MG63 (cell line): ENCODE measurements at regions not wholly inside any gene's neighbourhood (a gene's known extent, or its start where the extent isn't known, plus 50 kb on each side); places are given as distances from the start of the nearest gene placed in this dataset.
A peak's percentile ranks its signal among the peaks of the same experiment; 100 is the strongest.

ENCODE experiments used
- DNase-seq: peaks from one replicate; pipeline ENCODE4 v3.0.0-alpha.2; 2020
- H3K27me3 ChIP-seq: fragments of 250-450 bp; sonication (Bioruptor Pico); 2 replicates; pipeline ENCODE4 v1.5.1; 2020; ENCODE audit warnings: mild to moderate bottlenecking, moderate library complexity
- H3K36me3 ChIP-seq: fragments of 250-450 bp; sonication (Bioruptor Pico); 2 replicates; pipeline ENCODE4 v1.5.1; 2020; ENCODE audit warnings: mild to moderate bottlenecking, moderate library complexity
- H3K4me3 ChIP-seq: fragments of 250-450 bp; sonication (Bioruptor Pico); 2 replicates; pipeline ENCODE4 v1.5.1; 2020; ENCODE audit warnings: mild to moderate bottlenecking, moderate library complexity
- H3K9me3 ChIP-seq: fragments of 250-450 bp; sonication (Bioruptor Pico); 2 replicates; pipeline ENCODE4 v1.5.1; 2020; ENCODE audit warnings: mild to moderate bottlenecking, moderate library complexity

DNA sequence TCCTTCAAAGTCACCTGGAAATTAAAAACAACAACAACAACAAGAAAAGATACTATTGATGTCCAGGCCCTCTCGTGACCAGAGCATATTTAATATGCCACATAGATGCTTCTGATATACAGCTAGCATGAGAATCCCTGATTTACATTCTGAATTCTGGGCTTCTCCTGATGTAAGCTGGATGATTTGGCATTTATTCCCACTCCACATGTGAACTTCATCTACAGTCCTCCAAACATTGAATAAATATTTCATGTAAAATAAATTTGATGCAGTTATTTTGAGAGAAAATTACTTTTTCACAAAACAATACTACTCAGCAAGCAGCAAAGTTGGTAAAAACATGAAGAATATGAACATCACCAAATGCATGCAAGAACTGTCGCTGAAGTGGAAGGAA, 453.2 kb upstream of the SETBP1 start:
- Histone ChIP-seq H3K36me3 (no peaks in the 10 kb centered on the region), H3K27me3 (no peaks in the 10 kb centered on the region), H3K4me3 (no peak overlapping the region), H3K9me3 (no peaks in the 10 kb centered on the region)
- DNase-seq: no peak

DNA sequence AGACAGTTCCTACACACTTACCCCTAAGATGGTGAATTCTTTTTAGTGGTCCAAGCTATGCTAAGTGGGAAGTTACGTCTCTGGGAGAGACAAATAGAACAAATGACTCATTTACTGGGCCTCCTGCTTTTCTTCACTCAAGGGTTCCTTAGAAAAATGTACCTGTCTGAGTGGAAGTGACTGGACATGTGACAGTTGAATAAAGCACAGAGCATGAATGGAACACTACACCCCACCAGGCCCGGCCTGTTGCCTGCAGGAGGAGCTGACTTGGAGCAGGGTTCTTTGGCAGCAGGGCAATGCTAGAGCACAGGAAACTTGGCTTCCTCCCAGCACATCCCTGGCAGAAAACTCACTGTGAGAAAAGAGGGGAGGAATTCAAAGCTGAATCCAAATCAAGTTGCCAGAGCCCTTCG, 451.0 kb upstream of the SETBP1 start:
- H3K9me3 ChIP-seq: no peaks in the 10 kb centered on the region
- no peaks in the 10 kb centered on the region for H3K36me3 ChIP-seq
- H3K4me3 ChIP-seq: no peak overlapping the region
- no peaks in the 10 kb centered on the region for H3K27me3 ChIP-seq
- peak; percentile 85 for DNase-seq

DNA sequence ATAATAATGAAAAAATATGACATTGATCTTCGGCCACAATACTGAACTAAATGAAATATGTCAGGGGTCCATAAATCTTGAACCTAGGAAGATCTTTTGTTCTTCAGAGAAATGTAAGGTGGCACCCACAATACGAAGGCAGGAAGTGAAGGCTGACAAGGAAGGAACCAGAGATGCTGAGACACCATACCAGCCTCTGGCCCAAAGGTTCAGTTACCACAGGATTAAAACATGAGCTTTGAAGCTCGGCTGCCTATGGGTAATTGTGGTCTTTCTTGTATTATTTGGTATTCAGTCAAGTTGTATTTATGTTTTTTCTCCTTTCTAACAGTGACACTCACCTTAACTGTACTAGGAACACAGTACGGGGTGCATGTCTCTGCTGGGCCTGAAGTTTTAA, 448.8 kb upstream of the SETBP1 start:
- H3K9me3 ChIP-seq: no peaks in the 10 kb centered on the region
- H3K27me3 ChIP-seq: no peaks in the 10 kb centered on the region
- no peak overlapping the region for H3K4me3 ChIP-seq
- H3K36me3 ChIP-seq: no peaks in the 10 kb centered on the region
- DNase-seq: no peak

DNA sequence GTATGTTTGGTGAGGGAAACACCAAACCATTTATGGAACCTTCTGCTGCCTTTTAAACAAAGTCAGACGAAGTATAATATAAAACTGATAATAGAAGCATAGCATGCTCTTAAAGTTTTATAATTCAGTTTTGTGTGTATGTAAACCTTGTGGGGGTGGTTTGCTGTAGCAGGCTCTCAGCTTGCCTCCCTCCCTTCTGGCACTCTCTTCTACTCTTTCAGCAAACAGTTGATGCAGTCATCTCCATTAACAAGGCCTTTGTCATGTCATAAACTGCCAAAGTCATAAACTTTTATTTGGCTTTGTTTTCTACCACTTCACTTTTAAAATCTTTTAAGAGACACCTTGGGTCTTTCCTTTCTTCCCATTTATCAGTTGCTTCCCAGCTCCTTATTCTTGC, 448.2 kb upstream of the SETBP1 start:
- Histone ChIP-seq H3K36me3 (no peaks in the 10 kb centered on the region), H3K4me3 (no peak overlapping the region), H3K9me3 (no peaks in the 10 kb centered on the region), H3K27me3 (no peaks in the 10 kb centered on the region)
- no peak for DNase-seq

DNA sequence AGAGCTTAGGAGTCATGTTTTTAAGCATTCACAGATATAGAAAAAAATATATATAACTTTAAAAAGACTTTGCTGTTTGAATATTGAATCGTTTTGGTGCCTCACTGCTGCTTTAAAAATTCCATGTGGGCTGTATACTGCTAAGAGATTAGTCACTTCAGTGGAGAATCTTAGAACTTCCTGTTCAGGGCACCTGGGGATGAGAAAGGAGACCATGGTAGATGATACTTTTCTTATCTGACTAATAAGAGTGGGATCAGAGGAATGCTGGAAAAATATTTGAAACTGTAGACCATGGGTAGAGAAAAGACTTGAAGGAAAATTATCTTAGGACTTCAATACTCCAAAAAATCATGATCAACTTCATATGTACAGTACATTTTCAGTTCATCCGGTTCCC, 442.2 kb upstream of the SETBP1 start:
- DNase-seq: no peak
- Histone ChIP-seq H3K27me3 (no peaks in the 10 kb centered on the region), H3K36me3 (no peaks in the 10 kb centered on the region), H3K4me3 (no peak overlapping the region), H3K9me3 (no peaks in the 10 kb centered on the region)

DNA sequence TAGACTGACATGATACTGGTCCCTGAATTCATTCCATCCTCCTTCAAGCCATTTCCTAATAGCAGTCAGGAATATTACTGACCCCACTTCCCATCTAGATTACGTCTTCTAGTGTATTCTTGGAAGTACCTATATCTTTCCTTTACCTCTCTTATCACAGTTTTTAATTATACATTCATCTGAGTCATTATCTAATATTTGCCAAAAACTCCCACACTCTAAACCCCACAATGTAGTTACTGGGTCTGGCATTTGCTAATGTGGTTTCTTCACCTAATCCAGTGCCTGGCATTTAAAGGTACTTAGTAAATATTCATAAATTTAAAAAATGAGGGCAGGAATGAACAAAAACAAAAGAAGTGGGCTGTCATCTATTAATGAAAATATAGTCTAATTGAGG, 441.8 kb upstream of the SETBP1 start:
- Histone ChIP-seq H3K4me3 (no peak overlapping the region), H3K36me3 (no peaks in the 10 kb centered on the region), H3K9me3 (no peaks in the 10 kb centered on the region), H3K27me3 (no peaks in the 10 kb centered on the region)
- no peak for DNase-seq

DNA sequence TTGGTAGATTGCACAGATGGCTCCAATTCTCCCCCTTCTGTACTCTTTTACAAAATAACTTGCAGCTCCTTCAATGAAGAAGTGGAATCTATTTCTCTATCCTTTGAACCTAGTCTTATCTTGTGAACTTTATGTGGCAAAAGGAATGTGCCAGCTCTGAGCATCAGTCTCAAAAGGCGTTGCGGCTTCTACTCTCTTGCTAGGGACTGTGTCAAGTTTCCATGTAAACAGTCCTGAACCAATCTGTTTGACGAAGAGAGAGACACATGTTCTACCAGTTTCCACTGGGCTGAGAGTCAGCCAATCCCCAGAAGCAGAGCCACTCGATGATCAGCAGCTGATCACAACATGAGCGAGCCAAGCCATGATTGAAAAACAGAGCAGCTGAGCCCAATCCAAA, 439.7 kb upstream of the SETBP1 start:
- no peak overlapping the region for H3K4me3 ChIP-seq
- H3K36me3 ChIP-seq: no peaks in the 10 kb centered on the region
- DNase-seq: no peak
- H3K27me3 ChIP-seq: no peaks in the 10 kb centered on the region
- H3K9me3 ChIP-seq: no peaks in the 10 kb centered on the region

DNA sequence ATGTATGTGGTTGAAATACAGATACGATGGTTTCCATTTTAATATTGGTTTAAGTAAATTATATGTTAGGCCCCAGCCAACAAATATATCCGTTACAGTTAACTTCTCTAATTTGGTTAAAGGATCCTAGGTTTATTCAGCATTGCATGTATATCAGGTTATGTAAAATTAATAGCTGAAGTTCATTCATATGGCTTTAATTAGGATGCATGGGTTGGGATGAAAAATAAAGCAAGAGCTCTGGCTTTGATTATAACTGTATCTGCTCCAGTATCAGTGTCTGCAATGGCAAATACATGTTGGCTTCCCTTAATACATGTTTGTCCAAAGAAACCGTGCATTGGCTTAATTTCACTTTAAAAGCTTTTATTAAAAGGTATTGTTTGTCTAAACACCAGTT, 435.7 kb upstream of the SETBP1 start:
- DNase-seq: no peak
- no peaks in the 10 kb centered on the region for H3K27me3 ChIP-seq
- no peaks in the 10 kb centered on the region for H3K36me3 ChIP-seq
- no peak overlapping the region for H3K4me3 ChIP-seq
- no peaks in the 10 kb centered on the region for H3K9me3 ChIP-seq

DNA sequence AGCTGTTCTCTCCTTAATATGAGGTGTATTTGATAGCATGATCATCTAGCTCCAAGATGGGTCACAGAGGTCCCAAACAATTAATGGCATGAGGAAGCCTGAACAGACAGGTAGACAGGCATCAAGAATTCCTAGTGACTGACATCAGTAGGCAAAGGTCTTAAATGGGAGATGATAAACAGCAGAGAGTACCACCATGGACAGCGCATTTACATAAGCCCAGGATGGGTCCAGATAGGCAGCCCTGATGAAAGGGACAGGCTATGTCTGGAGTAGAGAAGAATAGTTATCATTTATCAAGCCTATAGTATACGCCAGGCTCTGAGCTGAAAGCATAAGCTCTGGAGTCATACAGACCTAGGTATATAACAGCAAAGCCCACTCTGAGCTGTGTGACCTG, 434.7 kb upstream of the SETBP1 start:
- Histone ChIP-seq H3K4me3 (no peak overlapping the region), H3K27me3 (no peaks in the 10 kb centered on the region), H3K9me3 (no peaks in the 10 kb centered on the region), H3K36me3 (no peaks in the 10 kb centered on the region)
- DNase-seq: no peak

DNA sequence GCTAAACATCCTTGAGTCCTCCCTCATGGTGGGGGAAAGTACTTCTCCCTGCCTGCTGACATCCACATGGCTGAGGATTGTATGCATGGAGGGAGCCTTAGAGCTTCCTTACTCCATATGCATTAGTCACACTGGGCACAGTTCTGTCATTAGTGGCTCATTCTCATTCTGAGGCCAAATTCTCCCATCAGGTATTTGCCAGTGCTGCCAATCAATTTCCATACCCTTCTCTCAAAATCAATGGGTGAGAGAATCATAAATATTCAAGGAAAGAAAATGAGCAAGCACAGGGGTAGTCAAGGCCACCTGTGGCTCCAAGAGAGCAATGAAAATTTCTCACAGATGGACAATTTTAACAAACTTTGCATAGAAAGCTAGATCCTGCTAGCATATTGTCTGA, 422.6 kb upstream of the SETBP1 start:
- Histone ChIP-seq H3K9me3 (no peaks in the 10 kb centered on the region; the same call in 1 of the 2 replicates), H3K36me3 (no peaks in the 10 kb centered on the region)
- DNase-seq: no peak

DNA sequence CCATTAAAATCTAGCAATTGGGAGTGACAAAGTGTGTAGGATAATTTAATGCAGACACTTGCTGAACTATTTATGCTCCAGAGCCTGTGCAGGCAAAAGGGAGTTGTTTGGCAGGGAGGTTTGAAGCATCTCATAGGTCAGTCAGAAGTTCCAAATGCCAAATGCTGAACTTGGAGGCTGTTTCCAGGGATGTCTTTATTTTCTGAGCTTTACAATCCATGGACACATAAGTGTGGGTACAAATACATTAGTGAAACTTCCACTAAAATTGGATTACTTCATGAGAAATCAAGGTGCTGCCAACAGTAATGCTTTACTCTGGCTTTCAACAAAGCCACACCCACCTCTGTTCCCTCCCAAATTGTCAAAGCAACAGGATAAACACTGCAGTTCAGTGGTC, 422.1 kb upstream of the SETBP1 start:
- DNase-seq: no peak
- no peaks in the 10 kb centered on the region for H3K27me3 ChIP-seq
- H3K4me3 ChIP-seq: no peak overlapping the region
- no peaks in the 10 kb centered on the region for H3K36me3 ChIP-seq
- H3K9me3 ChIP-seq: peaks cover 1% of the 10 kb centered on the region; the same call in 1 of the 2 replicates

More for the DNA sequence above, 422.6 kb upstream of the SETBP1 start:
- no peak overlapping the region for H3K4me3 ChIP-seq
- H3K27me3 ChIP-seq: no peaks in the 10 kb centered on the region

DNA sequence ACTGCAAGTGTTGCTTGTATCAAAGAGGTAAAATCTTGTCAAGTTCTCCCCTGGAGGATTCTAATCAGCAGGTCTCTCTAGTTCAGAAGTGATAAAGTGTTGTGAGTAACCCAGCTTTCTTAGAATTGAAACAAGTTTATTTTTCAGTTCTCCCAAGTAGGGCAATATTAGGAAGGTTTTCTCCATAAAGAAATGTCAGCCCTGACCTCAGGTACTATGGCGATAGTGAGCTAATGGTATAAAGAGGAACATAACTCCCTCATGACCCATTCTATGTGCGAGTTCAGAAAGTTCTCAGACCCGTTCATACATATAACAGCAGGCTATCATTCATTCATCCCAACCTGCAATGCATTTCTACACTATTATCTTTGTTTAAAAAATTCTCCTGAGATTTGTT, 421.1 kb upstream of the SETBP1 start:
- Histone ChIP-seq H3K9me3 (peaks cover 1% of the 10 kb centered on the region; the same call in 1 of the 2 replicates), H3K27me3 (no peaks in the 10 kb centered on the region), H3K36me3 (no peaks in the 10 kb centered on the region), H3K4me3 (no peak overlapping the region)
- DNase-seq: no peak

DNA sequence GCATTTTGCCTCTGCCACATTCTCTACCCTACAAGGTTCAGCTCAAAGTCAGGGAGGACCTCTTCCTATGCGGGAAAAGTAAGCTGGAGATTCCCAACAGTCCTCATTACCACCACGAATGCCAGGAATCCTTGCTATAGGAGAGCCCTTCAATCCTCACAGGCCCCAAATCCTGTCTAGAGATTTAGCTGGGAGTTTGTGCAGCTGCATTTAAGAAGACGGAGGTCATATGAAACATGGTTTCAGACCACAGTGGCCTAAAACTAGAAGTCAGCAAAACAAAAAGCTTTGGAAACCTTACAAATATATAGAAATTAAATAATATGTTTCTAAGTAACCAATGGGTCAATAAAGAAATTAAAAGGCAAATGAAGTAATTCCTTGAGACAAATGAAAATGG, 415.3 kb upstream of the SETBP1 start:
- Histone ChIP-seq H3K36me3 (no peaks in the 10 kb centered on the region), H3K27me3 (no peaks in the 10 kb centered on the region), H3K4me3 (no peak overlapping the region), H3K9me3 (peaks cover 1% of the 10 kb centered on the region; the same call in 1 of the 2 replicates)
- DNase-seq: no peak

DNA sequence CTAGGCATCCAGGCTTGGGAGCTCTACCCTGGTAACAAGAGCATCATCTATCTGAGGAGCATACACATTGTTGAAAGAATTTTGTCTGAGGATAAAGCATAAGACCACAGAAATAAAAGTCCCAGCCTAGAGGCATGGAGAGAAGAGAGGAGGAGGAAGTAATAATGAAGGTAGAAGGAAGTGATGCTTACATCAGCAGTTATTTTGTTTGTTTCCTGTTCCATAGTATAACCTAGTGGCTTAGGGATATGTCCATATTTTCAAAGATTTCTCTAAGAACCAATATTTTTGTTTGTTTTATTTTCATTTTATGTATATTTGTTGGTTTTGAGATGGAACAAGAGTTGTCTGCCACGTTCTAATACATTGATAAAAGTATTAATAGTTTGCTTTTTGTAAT, 407.4 kb upstream of the SETBP1 start:
- DNase-seq: no peak
- no peak overlapping the region for H3K4me3 ChIP-seq
- H3K36me3 ChIP-seq: no peaks in the 10 kb centered on the region
- H3K27me3 ChIP-seq: no peaks in the 10 kb centered on the region
- no peaks in the 10 kb centered on the region for H3K9me3 ChIP-seq

DNA sequence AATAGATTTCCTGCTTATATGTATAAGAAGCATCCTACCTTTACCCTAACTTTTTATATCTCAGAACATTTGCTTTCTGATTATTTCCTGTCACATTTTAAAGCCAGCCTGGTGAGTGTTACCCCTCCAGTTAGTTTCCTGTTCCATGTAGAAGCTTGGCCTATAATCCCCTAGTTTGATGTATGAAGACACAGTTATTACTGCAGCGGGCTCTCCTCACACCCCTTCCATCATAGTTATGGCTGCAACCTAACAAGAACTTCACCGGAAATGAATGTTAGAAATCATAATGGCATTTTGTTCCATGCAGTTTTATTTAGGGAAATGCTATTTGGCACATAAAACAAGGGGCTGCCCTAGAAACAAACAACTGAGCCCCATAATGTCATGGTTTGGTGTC, 400.2 kb upstream of the SETBP1 start:
- no peaks in the 10 kb centered on the region for H3K36me3 ChIP-seq
- H3K4me3 ChIP-seq: no peak overlapping the region
- no peaks in the 10 kb centered on the region for H3K27me3 ChIP-seq
- no peaks in the 10 kb centered on the region for H3K9me3 ChIP-seq
- DNase-seq: no peak

DNA sequence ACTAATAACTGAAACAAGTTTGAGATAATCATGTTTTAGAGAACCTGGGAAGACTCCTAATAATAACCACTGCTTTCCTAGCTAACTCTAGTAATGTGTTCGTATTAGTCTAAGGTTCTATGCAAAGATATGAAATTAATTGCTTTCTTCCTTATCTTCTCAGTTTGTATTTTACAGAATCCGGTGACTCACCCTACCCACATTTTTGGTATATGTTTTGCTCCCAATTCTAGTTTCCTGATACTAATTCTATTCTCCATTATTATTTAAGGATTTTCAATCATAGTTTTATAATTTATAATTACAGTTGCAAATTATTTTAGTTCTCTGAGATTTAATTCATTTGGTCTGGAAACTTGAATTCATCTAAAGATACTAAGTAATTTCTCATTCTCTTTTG, 394.6 kb upstream of the SETBP1 start:
- no peak for DNase-seq
- Histone ChIP-seq H3K27me3 (no peaks in the 10 kb centered on the region), H3K36me3 (no peaks in the 10 kb centered on the region), H3K4me3 (no peak overlapping the region), H3K9me3 (no peaks in the 10 kb centered on the region)

DNA sequence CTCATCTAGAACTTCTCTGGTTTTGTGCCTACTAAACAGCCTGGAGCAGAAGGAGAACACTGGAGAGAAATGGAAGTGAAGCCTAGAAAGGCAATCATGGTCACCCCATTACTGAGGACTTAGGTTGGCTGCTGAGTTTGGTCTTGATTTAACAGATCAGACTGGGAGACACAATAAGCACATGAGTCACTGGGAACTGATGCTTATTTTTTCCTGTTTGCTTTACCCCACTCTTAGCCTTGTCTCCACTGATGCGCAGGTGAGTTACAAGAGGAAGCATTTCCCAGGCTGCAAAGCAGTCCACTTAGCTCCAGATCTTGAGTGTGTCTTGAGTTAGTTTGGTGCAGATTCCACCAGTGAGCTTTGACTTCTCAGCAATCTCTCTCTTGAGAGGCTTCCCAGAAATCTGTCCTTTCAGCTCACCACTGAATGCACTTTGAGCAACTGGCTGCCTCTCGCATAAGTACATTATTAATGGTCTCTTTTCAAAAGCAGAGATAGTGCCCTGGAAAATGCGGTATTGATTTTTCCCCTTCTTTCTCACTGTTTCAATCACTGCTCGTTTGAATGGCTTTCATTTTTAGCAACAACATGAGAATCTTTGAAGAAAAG, 390.2 kb upstream of the SETBP1 start:
- H3K27me3 ChIP-seq: no peaks in the 10 kb centered on the region
- H3K4me3 ChIP-seq: no peak overlapping the region
- DNase-seq: no peak
- H3K9me3 ChIP-seq: no peaks in the 10 kb centered on the region
- H3K36me3 ChIP-seq: no peaks in the 10 kb centered on the region

DNA sequence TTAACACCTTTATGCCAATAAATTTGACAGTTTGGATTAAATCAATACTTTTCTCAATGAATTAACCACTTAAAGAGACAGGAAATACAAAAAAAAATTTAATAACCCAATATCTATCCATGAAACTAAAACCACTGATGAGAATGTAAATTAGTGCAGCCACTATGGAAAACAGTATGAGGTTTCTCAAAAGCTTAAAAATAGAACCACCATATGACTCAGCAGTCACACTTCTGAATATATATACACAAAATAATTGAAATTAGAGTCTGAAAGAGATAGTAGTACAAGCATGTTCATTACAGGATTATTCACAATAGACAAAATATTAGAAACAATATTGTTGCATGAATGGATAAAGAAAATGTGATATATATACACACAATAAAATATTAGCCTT, 382.1 kb upstream of the SETBP1 start:
- no peaks in the 10 kb centered on the region for H3K9me3 ChIP-seq
- H3K36me3 ChIP-seq: no peaks in the 10 kb centered on the region
- no peak for DNase-seq
- H3K27me3 ChIP-seq: no peaks in the 10 kb centered on the region
- no peak overlapping the region for H3K4me3 ChIP-seq

DNA sequence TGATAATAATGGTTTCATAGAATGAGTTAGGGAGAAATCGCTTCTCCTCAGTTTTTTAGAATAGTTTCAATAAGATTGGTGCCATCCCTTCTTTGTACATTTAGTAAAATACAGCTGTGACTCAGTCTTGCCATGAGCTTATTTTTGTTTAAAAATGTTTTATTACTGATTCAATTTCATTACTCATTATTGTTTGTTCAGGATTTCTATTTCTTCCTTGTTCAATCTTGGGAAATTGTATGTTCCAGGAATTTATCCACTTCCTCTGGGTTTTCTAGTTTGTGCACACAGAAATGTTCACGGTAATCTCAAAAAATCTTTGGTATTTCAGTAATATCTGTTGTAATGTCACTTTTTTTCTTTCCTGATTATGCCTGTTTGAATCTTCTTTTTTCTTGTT, 371.5 kb upstream of the SETBP1 start:
- Histone ChIP-seq H3K36me3 (no peaks in the 10 kb centered on the region), H3K27me3 (no peaks in the 10 kb centered on the region), H3K4me3 (no peak overlapping the region), H3K9me3 (peaks cover 5% of the 10 kb centered on the region)
- no peak for DNase-seq
